HG03159 (cell line): ENCODE measurements at regions not wholly inside any gene's neighbourhood (a gene's known extent, or its start where the extent isn't known, plus 50 kb on each side); places are given as distances from the start of the nearest gene placed in this dataset.

Source experiments
- ATAC-seq: cut with Tn5 transposase; IDR thresholded peaks from one replicate; pipeline ENCODE4 v1.9.1; 2021; ENCODE audit warnings: mild to moderate bottlenecking, moderate library complexity; ENCODE audit not compliant: unreplicated experiment

GRCh38 chr6:167507376-167507945 is 182.6 kb downstream of the TTLL2 start:
- ATAC-seq, result no peak

- ATAC-seq, result no peak
These were observed 184.3 kb downstream of the TTLL2 start for GRCh38 chr6:167508919-167509852.

- no peak for ATAC-seq
These were observed 185.0 kb downstream of the TTLL2 start for GRCh38 chr6:167509853-167510220.

DNA sequence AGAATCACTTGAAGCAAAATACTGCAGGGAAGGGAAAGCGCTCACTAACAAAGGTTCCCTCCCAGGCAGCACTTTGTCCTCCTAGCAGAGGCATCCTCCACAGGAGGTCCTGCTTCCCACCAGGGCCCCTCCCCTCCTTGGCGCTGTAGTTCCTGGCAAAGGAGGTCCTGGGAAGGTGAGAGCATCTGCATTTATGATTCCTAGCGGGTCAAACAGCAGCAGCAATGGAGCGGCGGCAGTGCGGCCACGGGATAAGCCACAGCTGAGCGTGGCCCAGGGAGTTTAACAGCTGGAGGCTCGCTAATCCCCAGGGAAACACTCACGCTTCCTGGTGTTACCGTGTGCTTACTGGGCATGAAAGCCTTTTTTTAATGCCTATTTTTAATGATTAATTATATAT is 185.8 kb downstream of the TTLL2 start:
- no peak for ATAC-seq

- ATAC-seq, result no peak
These were observed 187.9 kb downstream of the TTLL2 start for GRCh38 chr6:167512696-167513375.

DNA sequence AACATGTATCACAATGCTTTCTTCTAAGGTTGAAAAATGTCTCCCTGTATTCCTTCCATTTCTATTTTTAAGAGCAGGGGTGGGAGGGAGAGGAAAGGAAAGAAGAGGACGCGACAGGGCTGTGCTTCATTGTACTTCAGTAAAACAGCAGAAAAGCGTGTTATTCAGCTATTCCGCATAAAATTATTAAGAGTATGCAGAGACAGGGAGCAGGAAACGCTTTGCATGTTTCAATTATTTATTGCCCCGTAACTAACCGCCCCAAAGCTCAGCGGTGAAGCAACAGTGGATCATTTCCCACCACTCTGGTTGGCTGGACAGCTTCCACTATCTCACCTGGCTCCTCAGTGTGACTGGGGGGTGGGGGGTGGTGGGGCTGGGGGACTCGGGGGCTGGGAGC is 188.9 kb downstream of the TTLL2 start:
- ATAC-seq, result no peak

- no peak for ATAC-seq
These were observed 189.6 kb downstream of the TTLL2 start for GRCh38 chr6:167514524-167514923.

DNA sequence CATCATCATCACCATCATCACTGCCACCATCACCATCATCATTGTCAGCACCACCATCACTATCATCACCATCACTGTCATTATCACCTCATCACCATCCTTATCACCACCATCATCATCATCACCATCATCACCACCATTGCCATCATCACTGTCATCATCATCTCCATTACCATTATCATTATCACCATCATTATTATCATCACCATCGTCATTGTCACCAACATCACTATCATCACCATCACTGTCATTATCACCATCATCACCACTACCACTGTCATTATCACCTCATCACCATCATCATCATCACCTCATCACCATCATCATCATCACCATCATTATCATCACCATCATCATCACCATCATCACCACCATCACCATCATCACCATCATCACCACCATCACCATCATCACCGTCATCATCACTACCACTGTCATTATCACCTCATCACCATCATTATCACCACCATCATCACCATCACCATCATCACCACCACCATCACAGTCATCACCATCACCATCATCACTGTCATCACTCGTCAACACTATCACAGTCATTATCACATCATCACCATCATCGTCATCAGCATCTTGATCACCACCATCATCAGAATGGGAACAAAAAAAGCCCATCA is 191.1 kb downstream of the TTLL2 start:
- no peak for ATAC-seq

DNA sequence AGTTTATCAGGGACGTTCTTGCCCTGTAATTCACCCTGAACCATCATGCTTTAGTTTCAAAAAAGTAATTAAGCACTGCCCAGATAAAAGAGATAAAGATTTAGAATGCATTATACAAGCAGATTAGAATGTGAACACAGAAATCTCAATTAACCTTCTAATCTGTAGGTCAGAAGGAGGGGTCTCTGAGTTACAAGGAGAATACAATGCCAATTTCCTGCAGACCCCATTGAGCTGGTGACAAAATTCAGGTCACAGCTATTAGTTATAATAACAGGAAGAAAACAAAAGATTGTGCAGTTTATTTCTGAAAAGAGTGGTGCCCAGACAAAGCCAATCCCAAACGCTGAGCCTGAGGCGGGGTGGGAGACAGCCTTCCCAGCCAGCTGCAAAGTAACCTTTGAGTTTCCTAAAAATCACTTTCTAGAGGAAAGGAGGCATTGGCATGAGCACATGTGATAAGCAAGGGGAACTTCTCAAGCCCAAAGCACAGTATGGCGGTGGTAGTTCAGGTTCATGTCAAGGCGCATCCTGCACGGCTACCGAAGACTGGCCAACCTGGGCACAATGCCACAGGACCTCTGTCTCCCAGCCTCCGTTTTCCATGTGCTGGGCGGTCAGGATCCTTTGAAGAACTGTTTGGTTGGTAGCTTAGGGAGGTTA is 192.5 kb downstream of the TTLL2 start:
- no peak for ATAC-seq

- no peak for ATAC-seq
These were observed 198.5 kb downstream of the TTLL2 start for GRCh38 chr6:167523426-167523825.

GRCh38 chr6:167524261-167525111 is 199.6 kb downstream of the TTLL2 start:
- no peak for ATAC-seq

DNA sequence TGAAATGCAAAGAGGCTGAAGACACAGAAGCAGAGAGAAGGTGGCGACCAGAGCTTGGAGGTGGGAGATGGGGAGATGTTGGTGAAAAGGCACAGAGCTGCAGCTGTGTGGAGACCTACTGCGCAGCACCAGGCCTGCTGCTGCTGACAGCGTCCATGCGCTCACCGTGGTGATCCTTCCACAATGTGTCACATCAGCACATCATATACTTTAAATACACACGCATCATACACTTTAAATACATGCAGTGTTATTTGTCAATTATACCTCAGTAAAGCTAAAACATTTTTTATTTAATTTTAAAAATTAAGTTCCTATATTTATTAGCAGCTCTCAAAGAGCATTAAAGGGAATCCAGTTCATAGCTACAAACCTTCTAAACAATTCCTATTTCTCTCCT is 200.9 kb downstream of the TTLL2 start:
- no peak for ATAC-seq

GRCh38 chr6:167526465-167527368 is 201.8 kb downstream of the TTLL2 start:
- ATAC-seq, result no peak

- peak; percentile 67 for ATAC-seq
These were observed 203.4 kb downstream of the TTLL2 start for GRCh38 chr6:167528239-167528638.

GRCh38 chr6:167528976-167529375 is 204.1 kb downstream of the TTLL2 start:
- no peak for ATAC-seq

DNA sequence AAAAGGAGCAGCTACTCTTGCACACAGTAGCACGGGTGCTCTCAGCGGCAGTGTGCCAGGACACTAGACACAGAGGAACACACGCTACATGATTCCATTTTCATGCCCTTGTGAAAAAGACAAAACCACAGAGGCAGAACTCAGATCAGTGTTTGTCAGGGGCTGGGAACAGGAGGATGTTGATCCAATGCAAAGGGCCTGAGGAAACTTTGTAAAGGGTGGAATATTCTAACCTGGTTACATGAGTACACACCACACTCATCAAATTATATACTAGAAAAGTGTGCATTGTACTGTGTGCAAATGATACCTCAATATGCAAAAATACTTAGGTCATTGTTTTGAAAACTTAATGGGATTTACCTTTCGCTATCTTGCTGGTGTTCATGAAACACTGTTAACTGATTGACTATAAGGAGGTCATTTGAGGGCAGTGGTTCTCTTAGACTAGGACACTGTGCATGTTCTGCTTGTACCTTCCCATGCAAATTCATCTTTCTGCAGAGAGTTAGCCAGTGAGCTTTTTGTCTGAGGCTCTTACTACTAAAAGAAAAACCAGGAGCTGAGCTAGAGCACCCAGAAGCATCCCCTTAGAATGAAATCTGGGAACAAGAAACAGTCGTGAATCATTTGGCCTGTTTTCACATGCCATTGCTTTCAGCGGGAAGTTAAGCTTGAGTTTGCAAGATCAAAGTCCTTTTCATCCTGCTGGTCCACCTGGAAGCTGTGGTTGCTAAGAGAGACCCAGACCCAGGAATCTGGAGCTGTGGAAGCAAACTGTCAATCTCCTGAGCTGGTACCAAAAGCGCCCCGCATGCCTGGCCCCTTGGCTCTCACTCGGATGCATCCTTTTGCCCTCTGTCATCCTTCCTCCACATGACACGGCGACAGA is 204.8 kb downstream of the TTLL2 start:
- ATAC-seq, result no peak

- ATAC-seq, result no peak
These were observed 206.1 kb downstream of the TTLL2 start for GRCh38 chr6:167530951-167531350.
